Activated CD4-positive, CD25-positive, alpha-beta regulatory T cell (primary cell): ENCODE measurements at regions not wholly inside any gene's neighbourhood (a gene's known extent, or its start where the extent isn't known, plus 50 kb on each side); places are given as distances from the start of the nearest gene placed in this dataset.

Source experiments
- DNase-seq, 4 experiments: peaks; one replicate each; lab custom pipeline; 2025; lab: John Stamatoyannopoulos, UW

DNA sequence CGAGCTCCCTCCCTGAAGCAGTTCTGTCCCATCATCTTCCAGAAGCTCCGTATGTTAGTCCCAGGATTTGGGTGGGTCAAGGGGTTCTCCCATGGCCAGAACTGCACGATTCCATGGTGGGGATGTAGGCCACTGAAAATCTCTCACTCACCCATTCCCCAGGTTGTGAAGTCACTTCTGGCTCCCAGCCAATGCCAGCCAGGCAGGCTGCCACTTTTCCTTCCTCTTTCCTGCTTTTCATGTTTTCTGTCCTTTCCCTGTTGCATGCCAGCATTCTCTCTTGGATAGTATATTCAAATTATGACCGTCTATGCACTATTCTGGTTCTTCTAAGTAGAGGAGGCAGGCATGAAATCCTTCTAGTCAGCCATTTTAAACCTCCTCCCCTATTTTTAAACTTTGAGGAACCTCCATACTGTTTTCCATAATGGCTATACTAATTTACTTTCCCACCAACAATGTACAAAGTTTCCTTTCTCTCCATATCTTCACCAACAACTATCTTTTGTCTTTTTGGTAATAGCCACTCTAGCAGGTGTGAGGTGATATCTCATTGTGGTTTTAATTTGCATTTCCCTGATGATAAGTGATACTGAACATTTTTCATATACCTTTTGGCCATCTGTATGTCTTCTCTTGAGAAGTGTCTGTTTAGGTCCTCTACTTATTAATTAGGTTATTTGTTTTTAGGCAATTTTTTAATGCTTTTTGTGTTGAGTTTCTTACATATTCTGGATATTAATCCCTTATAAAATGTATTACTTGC, 182.1 kb upstream of the TET2 start:
- DNase-seq = no peak

DNA sequence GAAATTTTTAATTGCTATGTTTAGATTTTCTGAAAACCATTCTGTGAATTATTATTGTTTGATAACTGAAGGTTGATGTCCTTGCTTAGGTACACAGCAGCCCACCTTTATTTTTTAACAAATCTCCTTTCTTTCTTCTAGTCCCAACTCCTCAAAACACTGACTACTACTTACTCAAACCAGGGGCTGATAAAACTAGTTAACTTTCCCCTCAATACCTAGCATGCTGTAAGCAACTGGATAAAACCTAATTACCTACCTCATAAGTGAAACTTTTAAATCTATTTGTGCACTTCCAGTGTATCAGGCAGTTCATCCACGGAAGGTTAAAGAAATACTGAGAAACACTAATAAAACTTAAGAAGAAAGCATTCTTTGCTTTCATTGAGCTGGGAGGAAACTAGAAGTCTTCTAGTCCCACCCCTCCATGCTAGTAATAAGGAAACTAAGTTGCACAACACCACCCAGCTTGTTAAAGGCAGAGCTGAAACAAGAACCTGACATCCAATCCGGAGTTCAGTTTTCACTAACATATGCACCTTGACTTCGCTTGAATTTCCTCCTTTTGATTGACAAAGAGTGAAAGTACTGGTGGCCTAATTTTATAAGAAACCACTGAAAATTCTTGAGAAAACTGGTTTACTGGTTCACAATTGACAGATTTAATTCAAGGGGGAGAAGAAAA, 180.2 kb upstream of the TET2 start:
- no peak for DNase-seq

DNA sequence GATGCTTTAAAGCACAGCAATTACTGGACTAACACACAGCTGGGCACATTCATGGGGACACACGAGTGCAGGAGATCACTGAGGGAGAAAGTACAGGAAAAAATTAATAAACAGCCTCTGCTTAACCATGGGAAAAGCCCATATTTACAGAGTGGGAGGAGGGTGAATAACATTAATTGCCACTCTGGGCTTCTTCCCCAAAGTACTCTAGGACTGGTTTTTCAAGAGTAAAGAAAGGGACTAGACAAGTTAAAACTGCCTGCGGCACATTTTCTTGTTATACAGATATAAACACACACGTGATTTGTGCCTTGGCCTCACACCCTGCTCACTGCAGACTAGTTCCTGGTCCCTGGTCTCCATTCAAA, 179.7 kb upstream of the TET2 start:
- no peak for DNase-seq

DNA sequence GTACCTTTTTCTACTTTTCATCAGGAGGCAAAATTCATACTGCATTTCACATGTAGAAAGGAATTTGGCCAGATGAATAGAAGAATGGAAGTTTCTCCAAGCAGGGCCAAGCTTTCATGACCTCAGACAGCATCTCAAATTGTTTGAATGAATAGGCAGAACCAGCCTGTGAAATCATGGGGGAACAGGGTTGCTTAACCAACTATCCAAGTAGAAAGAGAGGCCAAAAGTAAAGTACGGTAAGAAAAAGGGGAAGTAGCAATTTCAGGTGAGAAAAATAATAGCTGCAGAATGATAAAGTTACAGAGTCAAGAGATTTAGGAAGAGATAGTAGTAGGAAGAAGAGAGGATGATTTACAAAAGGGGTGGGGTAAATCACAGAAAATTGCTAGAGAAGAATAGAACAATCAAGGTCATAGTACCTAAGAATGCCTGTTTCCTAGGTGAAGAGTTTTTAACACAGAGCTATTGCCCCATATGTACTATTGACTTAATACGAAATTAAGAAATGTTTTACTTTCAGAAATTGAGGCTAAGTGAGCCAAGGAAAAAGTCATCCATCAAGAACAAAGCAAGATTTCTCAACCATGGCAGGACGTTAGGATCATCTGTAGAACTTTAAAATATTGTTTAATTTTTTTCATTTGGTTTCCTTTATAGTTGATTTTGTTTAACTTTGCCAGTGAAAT, 177.1 kb upstream of the TET2 start:
- DNase-seq = no peak

DNA sequence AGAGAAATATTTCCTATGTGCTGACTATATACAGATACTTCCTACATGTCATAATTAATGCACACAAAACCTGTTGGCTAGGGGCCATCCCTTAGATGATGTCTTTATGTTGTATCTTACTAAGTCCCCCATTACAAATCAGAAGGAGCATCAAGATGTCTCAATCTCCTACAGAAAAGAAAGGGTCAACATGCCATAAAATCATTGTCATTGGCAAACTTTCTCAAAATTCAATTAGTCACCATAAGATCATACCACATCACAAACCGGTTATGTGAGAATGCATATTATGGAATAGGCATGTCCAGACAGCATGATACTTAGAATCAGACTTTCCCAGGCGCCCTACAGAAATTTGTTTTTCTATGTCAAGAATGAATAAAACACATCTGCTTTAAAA, 175.2 kb upstream of the TET2 start:
- DNase-seq = no peak

DNA sequence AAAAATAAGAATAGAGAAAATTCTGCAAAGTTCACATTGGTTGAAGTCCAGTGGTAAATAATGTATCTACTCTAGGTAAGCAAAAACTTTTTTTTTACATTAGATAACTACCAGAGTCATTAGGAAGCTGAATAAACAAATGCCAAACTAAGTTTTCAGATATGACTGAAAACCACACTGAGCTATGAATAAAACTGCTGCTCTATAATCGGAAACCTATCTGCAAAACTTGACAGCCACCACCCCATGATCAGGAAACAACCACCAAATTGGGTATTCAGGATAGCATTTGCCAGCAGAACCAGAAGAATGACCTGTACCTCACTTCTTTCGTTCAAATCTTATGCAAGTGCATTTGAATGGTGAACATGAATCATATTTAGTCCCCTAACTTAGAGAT, 173.0 kb upstream of the TET2 start:
- no peak for DNase-seq

DNA sequence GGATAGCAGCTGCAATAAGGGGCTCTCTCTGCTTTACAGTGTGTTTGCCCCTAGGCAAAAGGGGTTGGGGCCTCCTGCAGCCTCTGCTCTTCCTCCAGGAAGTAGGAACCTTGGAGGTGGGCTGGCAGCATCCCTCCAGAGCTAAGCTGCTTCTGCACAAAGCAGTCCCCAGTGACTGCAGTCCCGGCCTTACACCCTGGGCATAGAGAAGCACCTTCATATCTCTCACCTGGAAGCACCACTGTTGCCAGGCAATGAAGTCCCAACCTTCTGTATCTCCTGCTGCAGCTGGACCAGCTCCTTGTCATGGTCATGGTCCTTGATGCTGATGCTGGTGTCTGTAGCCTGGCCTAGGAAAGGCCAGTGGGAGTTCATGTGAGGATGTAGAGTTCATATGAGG, 171.1 kb upstream of the TET2 start:
- no peak for DNase-seq

DNA sequence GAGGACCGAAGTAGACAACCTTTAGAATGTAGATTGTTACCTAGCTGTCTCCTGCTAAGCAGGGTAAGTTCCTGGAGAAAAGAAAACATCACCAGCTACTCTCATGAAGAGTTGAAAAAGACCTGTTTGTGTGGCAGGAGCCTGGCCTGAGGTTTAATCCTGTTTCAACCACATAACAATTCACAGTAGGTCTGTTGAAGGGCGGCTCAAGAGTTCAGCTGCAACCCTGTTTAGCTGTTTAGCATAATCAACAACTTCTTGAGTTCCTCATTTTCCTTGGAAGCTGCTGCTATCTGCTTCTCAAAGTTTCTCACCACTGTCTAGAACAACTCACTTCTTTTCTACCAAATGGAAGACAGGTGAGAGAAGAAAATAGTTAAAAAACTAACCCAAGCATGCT, 170.4 kb upstream of the TET2 start:
- DNase-seq = no peak

DNA sequence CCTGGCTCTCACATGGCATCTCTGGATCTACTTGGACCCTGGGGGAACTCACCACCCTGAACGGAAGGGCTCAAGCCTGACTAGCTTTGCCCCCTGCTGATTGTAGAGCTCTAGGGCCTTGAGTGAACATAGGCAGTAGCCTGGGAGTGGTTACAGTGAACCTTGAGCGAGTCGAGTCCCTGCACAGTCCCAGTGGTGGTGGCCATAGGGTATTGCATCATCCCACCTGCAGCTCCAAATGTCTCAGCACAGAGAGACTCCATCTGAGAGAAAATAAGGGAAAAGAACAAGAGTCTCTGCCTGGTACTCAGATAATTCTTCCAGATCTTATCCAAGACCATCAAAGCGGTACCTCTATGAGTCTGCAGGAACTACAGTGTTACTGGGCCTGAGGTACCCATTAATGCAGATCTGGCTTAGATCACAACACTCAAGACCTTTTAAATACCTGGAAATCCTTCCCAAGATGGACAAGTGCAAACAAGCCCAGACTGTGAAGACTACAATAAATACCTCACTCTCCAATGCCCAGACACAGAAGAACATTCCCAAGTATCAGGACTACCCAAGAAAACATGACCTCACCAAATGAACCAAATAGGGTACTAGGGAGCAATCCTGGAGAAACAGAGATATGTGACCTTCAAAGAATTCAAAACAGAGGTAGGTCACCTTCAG, 167.5 kb upstream of the TET2 start:
- DNase-seq = no peak

DNA sequence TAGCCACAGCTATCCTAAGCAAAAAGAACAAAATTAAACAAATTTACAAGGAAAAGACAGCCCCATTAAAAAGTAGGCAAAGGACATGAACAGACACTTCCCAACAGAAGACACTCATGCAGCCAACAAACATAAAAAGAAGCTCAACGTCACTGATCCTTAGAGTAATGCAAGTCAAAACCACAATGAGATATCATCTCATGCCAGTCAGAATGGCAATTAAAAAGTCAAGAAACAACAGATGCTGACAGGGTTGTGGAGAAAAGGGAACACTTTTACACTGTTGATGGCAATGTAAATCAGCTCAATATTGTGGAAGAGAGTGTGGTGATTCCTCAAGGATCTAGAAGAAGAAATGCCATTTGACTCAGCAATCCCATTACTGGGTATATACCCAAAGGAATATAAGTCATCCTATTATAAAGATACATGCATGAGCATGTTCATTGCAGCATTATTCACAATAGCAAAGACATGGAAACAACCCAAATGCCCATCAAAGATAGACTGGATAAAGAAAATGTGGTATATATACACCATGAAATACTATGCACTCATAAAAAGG, 163.0 kb upstream of the TET2 start:
- DNase-seq = no peak

DNA sequence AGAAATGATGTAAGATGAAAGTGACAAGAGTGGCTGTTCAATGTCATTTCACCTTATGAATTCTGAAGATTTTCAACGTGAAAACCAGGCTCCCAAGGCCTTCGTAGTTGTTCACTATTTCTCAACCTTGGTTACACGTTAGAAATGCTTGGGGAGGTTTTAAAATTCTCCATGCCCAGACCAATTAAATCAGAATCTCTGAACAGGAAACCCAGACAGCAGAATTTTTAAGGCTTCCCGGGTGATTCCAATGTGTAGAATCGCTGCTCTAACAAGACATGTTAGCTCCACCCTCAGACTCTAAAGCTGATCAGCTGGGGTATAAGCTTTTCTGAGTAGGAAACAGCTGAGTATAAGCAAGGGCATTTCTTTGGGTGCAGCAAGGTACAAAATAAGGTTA, 160.4 kb upstream of the TET2 start:
- DNase-seq = no peak

DNA sequence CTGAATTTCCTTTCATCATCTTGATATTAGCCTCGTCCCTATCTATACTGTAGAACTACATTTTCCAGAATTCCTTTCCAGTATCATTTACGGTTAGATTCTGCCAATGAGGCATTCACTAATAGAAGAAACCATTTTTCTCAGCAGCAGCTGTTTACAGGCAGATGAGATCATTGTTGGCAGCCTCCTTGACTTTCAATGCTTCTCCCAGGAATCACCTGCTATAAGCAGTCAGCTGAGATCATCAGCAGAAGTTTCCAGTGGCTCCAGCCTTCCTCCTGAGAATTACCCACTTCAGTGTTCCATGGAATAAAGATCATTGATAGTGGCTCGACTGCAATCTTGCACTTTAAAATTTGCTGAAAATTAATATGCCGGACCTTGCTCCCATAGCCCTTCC, 157.3 kb upstream of the TET2 start:
- DNase-seq = no peak

DNA sequence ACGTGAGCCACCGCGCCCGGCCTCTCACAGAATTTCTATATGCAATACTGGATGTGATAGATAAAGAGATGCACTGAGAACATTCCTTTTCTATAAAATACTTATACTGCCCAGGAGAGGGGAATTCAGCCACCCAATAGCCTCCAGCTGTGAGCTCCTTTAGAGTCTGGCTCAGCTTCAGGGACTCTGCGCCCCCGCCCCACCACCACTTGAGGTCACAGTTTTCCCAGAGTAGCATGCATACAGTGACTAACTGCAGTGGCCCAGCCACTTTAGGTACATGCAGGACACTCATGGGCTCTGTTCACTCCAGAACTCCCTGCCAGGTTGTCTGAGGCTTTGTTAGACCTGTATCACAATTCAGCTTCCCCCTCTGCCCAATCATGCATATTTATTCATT, 144.4 kb upstream of the TET2 start:
- no peak for DNase-seq

DNA sequence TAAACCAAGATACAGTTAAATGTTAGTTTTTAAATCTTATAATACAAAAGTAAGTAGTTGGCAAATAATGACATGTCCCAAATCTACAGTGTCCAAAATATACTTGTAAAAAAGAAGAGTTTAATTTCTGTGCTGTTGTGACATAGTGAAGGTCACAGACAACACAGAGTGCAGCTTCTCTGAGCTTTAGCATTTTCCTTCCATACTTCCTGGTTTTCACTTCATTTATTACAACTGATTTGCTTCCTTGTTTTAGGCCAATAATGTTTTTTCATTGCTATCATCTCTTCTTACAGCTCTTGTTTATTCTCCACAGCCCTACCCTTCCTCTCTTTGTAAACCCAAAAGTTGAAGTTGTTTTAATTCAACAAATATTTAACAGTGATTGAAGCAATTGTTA, 132.4 kb upstream of the TET2 start:
- no peak for DNase-seq

DNA sequence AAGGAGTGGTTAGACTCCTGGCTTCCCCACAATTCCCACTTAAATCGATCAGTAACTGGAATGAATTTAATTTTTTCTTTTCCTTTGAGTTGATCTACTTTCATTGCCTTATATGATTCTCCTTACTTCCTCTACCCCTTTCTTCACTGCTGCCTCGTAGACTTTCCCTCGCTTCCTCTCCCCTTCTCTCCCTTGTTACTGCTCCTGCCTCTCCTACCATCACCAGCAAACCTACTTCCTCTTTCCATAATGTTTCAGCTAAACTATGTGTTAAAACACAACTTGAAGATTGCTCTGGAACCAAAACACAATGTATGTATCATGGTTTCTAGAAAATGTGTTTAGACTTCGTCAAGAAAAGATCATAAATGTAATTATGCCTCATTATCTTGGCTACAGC, 132.0 kb upstream of the TET2 start:
- DNase-seq = no peak

DNA sequence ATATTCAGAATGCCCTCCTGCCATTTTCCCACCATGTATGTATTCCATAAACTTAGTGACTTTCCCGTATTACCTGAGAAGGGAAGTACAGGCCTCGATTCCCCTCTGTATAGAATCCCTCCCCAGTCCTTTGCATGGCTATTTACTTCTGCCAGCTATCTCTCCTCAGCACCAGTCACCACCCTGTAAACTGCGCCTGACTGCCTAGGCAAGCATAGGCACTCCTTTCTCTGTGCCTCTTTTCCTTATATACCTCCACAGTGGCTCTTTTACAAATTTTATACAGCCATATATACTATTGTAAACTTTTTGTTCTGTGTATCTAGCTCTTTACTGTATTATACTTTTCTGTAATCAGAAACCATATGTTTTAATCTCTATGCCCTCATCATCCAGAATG, 130.9 kb upstream of the TET2 start:
- no peak for DNase-seq

DNA sequence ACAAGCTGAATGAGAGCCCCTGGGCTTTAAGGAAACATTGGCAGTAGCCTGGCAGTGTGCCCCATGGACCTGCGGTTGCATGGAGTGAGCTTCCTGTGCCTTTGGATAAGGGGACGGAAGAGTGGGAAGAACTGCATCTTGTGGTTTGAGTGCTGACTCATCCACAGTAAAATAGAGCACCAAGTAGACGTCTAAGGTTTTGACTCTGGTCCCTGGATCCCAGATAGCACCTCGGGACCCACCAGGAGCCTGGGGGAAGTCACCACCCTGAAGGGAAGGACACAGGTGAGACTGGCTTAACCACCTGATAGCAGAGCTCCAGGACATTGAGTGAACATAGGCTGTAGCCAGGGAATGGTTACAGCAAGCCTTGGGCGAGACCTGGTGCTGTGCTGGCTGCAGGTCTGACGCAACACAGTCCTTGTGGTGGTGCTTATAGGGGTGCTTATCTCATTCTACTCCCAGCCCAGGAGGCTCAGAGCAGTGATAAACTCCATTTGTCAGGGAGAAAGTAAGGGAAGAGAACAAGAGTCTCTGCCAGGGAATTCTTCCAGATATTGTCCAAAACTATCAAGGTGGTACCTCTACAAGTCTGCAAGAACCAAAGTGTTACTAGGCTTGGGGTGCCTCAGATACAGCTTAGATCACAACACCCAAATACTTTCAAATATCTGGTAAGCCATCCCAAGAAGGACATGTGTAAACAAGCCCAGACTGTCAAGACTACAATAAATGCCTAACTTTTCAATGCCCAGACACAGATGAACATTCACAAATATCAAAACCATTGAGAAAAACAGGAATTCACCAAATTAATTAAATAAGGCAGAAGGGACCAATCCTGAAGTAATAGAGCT, 123.6 kb upstream of the TET2 start:
- no peak for DNase-seq

DNA sequence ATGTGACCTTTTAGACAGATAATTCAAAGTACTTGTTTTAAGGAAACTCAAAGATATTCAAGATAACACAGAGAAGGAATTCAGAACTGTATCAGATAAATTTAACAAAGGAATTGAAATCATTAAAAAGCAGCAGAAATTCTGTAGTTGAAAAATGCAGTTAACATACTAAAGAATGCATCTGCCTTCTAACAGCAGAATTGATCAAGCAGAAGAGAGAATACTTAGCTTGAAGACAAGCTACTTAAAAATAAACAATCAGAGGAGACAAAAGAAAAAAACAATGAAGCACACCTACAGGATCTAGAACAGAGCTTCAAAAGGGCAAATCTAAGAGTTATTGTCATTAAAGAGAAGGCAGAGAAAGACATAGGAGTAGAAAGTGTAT, 123.0 kb upstream of the TET2 start:
- DNase-seq = no peak

DNA sequence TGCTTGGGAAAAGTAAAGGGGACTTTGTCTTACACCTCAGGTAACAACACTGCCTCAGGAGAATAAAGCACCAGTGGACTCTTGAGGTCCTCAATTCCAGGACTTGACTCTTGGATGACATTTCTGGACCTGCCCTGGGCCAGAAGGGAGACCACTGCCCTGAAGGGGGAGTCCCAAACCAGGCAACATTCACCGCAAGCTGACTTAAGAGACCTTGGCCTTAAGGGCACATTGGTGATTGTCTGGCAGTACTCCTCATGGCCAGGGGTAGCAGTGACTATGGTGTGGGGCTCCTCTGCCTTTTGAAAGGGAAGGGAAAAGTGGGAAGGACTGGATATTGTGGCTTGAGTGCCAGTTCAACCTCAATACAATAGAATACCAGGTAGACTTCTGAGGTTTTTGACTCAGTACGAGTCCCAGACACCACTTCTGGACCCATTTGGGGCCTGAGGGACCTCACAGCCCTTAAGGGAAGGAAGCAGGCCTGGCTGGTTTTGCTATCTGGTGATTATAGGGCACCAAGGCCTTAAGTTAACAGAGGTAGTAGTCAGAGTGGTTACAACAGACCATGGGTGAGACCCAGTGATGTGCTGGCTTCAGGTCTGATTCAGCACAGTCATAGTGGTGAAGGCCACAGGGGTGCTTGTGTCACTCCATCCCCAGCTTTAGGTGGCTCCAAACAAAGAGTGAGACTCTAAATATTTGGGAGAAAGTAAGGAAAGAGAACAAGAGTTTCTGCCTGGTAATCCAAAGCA, 121.2 kb upstream of the TET2 start:
- DNase-seq = no peak

DNA sequence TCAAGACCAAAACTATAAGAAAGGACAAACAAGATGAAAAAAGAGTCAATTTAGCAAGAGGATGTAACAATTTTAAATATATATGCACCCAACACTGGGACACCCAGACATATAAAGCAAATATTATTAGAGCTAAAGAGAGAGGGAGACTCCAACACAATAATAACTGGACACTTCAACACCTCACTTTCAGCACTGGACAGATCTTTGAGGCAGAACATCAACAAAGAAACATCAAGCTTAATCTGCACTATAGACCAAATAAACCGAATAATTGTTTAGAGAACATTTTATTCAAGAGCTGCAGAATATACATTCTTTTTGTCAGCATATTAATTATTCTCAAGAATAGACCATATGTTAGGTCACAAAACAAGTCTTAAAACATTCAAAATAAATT, 109.7 kb upstream of the TET2 start:
- DNase-seq = no peak

DNA sequence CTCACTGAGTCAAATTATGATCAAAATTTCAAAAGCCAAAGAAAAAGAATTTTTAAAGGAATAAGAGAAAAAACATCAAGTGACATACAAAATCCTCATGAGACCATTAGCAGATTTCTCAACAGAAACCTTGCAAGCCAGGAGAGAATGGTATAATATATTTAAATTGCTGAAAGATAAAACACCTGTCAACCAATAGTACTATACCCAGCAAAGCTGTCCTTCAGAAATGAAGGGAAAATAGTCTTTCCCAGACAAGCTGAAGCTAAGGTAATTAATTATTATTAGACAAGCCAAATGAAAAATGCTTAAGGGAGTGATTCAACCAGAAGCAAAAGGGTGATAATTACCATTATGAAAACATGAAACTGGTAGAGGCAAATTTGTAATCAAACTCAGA, 104.2 kb upstream of the TET2 start:
- DNase-seq = no peak
